Endothelial cell of umbilical vein (primary cell): ENCODE measurements at regions not wholly inside any gene's neighbourhood (a gene's known extent, or its start where the extent isn't known, plus 50 kb on each side); places are given as distances from the start of the nearest gene placed in this dataset.

Experiments
- CTCF ChIP-seq, 2 donors: IDR thresholded peaks; 1 replicate in 1 of 2; 2 replicates in 1 of 2; pipeline ENCODE4 v1.5.1; 2011; ENCODE audit warnings: low read length in 2 of 2, mild to moderate bottlenecking in 2 of 2, moderate library complexity in 2 of 2, control low read depth in 1 of 2, inconsistent platforms in 1 of 2, low read depth in 1 of 2; ENCODE audit not compliant: insufficient read depth in 1 of 2; ENCODE audit errors: extremely low read depth in 1 of 2
- EZH2 ChIP-seq: IDR thresholded peaks from 2 replicates; pipeline ENCODE4 v1.6.1; 2012; ENCODE audit warnings: borderline replicate concordance, low read depth, mild to moderate bottlenecking, moderate library complexity, low read length, inconsistent platforms; ENCODE audit not compliant: severe bottlenecking
- FOS ChIP-seq: IDR thresholded peaks from 2 replicates; pipeline ENCODE4 v1.6.1; 2011; ENCODE audit warnings: mild to moderate bottlenecking, low read length, moderate library complexity, borderline replicate concordance; ENCODE audit not compliant: insufficient read depth
- JUN ChIP-seq: IDR thresholded peaks from 2 replicates; pipeline ENCODE4 v1.6.1; 2011; ENCODE audit warnings: borderline replicate concordance, low read depth; ENCODE audit not compliant: insufficient read length, insufficient read depth
- MYC ChIP-seq: IDR thresholded peaks from one replicate; pipeline ENCODE4 v1.6.1; 2011; ENCODE audit warnings: mild to moderate bottlenecking, low read depth, low read length
- POLR2A ChIP-seq: IDR thresholded peaks from 2 replicates; pipeline ENCODE4 v1.6.1; 2012; ENCODE audit warnings: low read depth, mild to moderate bottlenecking, control low read depth, low read length
- POLR2AphosphoS5 ChIP-seq: IDR thresholded peaks from 2 replicates; pipeline ENCODE4 v1.6.1; 2012; ENCODE audit warnings: low read depth, mild to moderate bottlenecking, control low read depth, low read length, moderate library complexity; ENCODE audit not compliant: insufficient read depth

GRCh38 chr15:92524161-92524560, 130.5 kb downstream of the ST8SIA2 start:
- no peak for TF ChIP-seq POLR2A
- no peak for TF ChIP-seq CTCF (IDR thresholded peaks at IDR 0.05; ENCODE audit: extremely low read depth in 1 of 2, insufficient read depth in 1 of 2, low read depth in 1 of 2, low read length in 2 of 2)
- TF ChIP-seq POLR2AphosphoS5 = no peak
- TF ChIP-seq EZH2 = no peak
- no peak for TF ChIP-seq FOS
- no peak for TF ChIP-seq JUN
- no peak for TF ChIP-seq MYC
